Adrenal gland (tissue), 5 donors: ENCODE measurements at regions not wholly inside any gene's neighbourhood (a gene's known extent, or its start where the extent isn't known, plus 50 kb on each side); places are given as distances from the start of the nearest gene placed in this dataset.

ENCODE experiments used
- CTCF ChIP-seq, 6 experiments: fragments of 450-650 bp in 4 of 6; fragments of 200-600 bp in 2 of 6; sonication (generic) in 1 of 6; IDR thresholded peaks; 1 replicate in 5 of 6; 2 replicates in 1 of 6; pipeline versions ENCODE4 v1.5.1 to v1.8.0; 2016 to 2021; ENCODE audit warnings: antibody characterized with exemption in 6 of 6, mild to moderate bottlenecking in 2 of 6, moderate library complexity in 1 of 6
- POLR2A ChIP-seq, 2 donors: fragments of 450-650 bp; IDR thresholded peaks; one replicate each; pipeline ENCODE4 v1.6.1; 2017; ENCODE audit warnings: antibody characterized with exemption in 2 of 2, mild to moderate bottlenecking in 2 of 2, moderate library complexity in 1 of 2
- donor health status: DM: no; HTN: no; CAD: no.

GRCh38 chr11:27928809-27929208 lies 179.1 kb downstream of the KIF18A start:
- TF ChIP-seq CTCF (IDR thresholded peaks at IDR 0.05) = no peak
- no peak for TF ChIP-seq POLR2A (IDR thresholded peaks at IDR 0.05)
